LNCaP clone FGC (cell line): ENCODE measurements at regions not wholly inside any gene's neighbourhood (a gene's known extent, or its start where the extent isn't known, plus 50 kb on each side); places are given as distances from the start of the nearest gene placed in this dataset.

ENCODE experiments used
- DNase-seq: peaks from one replicate; pipeline ENCODE4 v3.0.0-alpha.2; 2011; ENCODE audit warnings: low read depth
- H3K4me3 ChIP-seq: 2 replicates; pipeline ENCODE4 v1.5.1; 2011; ENCODE audit warnings: mild to moderate bottlenecking, low read depth, low read length, control low read depth
- TF ChIP-seq, protein P1 (sequence below): IDR thresholded peaks from 2 replicates; pipeline ENCODE4 v1.5.1; 2012; ENCODE audit warnings: mild to moderate bottlenecking; ENCODE audit not compliant: control insufficient read depth, insufficient read depth; ENCODE audit errors: extremely low read depth

DNA sequence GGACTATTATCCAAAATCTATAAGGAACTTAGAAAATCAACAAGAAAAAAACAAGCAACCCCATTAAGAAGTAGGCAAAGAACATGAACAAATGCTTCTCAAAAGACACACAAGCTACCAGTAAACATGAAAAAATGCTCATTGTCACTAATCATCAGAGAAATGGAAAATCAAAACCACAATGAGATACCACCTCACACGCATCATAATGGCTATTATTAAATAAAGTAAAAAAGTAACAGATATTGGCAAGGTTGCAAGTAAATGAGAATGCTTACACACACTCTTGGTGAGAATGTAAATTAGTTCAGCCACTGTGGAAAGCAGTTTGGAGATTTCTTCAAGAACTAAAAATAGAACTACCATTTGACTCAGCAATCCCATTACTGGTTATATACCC is 167.0 kb upstream of the DMRTA1 start:
- no peak for DNase-seq
- no peak overlapping the region for H3K4me3 ChIP-seq
- TF ChIP-seq, protein P1, sequence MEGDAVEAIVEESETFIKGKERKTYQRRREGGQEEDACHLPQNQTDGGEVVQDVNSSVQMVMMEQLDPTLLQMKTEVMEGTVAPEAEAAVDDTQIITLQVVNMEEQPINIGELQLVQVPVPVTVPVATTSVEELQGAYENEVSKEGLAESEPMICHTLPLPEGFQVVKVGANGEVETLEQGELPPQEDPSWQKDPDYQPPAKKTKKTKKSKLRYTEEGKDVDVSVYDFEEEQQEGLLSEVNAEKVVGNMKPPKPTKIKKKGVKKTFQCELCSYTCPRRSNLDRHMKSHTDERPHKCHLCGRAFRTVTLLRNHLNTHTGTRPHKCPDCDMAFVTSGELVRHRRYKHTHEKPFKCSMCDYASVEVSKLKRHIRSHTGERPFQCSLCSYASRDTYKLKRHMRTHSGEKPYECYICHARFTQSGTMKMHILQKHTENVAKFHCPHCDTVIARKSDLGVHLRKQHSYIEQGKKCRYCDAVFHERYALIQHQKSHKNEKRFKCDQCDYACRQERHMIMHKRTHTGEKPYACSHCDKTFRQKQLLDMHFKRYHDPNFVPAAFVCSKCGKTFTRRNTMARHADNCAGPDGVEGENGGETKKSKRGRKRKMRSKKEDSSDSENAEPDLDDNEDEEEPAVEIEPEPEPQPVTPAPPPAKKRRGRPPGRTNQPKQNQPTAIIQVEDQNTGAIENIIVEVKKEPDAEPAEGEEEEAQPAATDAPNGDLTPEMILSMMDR: no peak

DNA sequence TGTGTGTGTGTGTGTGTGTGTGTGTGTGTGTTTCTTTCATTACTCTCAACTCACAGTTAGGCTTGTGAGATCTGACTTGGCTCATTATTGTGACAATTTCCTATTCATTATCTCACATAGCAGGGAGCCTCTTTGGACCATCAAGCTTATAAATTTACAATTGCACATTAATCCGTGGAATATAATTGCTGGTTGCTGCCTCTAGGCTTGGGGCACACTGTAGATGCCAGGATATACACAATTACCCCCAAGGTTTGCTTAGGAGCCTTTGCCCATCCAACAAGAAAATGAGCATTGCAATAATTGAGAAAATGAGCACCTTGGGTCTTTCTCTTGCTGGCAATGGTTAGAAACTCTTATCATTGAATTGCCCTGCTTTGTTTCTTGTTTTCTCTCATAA is 161.6 kb upstream of the DMRTA1 start:
- TF ChIP-seq, protein P1: no peak
- DNase-seq: no peak
- no peak overlapping the region for H3K4me3 ChIP-seq

DNA sequence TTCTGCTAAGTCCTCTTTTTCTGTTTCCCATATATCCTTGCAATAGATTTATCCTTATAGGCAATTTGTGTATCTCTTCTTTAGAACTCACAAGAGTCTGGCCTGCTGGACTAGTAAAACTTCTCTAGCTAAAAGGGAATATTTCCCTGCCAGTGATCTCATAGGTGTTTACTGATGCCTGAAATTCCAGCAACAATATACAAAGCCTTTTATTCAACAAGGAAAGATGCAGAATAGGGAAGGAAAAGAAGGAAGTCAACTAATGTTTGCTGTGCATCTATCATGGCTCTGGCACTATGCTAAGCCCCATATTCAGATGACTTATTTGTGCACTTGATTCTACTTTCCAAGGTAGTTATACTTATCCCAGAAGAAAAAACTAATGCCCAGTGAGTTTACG is 160.0 kb upstream of the DMRTA1 start:
- TF ChIP-seq, protein P1: no peak
- H3K4me3 ChIP-seq: no peak overlapping the region
- DNase-seq: no peak

DNA sequence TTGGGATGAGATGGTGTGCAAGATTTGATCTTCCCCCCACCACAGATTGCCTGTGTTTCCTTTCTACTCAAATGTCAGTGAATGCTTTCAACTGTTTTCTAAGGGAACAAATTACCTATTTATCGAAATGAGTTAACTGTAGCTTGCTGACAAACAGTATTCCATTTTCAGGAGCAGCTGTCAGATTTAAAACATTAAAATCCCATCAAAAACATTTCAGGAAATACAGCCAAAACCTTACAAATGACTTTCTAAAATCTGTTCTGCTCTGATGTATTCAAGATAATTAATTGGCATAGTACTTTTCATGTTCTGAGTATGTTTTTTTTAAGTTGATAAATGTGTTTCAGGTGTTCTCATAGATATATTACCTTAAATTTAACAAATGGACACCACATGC is 158.0 kb upstream of the DMRTA1 start:
- DNase-seq: no peak
- TF ChIP-seq, protein P1: no peak
- no peak overlapping the region for H3K4me3 ChIP-seq

DNA sequence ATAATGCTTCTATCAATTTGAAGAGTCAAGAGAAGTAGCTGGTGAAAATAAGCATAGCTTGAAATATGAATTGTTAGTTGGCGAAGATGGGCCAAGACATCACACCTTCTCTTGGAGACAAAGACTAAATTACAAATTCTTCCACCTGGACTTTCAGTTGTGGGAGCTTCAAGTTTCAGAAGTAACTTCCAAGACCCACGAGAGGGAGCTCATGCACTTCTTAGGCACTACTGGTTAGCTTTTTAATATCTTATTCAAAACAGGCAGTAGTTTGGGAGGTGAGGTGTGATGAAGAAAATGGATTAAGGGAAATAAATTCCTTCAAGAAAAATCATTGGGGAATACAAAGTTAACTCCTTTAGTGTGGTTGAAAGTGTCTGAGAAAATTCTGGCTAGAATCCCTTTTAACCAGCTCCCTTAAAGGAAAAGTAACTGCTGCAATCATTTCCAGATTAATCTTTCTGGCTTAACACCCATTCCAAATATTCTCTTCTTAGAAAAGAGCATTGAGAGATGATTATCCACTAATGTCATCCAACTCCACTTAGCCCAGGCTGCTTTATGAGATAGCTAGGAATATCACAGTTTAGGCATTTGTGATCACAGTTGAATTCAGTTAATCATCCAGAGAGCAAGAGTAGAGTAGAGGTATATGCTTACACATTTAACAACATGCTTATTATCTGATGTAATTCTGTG is 139.5 kb upstream of the DMRTA1 start:
- no peak overlapping the region for H3K4me3 ChIP-seq
- DNase-seq: peak; percentile 63
- TF ChIP-seq, protein P1: peak; percentile 73

DNA sequence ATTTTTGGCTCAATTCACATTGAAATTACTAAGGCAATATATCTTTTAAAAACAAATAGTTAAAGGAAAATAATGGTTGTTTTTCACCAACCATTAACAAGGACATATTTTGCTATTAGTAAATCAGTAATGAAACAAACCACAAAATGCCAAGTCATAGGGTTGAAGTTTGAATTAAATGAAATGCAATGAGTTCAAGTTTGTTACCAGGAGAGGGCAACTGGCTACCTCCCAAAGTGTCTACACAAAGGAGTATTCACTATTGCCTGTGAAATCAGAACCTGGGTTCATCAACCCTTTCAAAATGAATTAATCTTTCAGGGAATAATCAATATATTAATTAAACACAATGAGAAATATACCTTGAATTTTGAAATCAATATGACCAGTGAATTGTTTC is 138.4 kb upstream of the DMRTA1 start:
- TF ChIP-seq, protein P1: 0 out of 2 replicates have a peak, but pooled peaks have one; percentile 4
- H3K4me3 ChIP-seq: no peak overlapping the region
- DNase-seq: no peak

DNA sequence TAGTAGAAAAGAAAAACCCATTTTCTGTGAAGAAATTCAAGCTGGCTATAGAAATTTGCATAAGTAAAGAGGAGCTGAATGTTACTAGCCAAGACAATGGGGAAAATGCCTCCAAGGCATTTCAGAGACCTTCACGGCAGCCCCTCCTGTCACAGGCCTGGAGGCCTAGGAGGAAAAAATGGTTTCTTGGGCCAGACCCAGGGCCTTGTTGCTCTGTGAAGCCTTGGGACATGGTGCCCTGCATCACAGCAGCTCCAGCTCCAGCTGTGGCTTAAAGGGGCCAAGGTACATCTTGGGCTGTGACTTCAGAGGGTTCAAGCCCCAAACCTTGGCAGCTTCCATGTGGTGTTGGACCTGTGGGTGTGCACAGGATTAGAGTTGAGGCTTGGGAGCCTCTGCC is 130.0 kb upstream of the DMRTA1 start:
- TF ChIP-seq, protein P1: no peak
- DNase-seq: no peak
- H3K4me3 ChIP-seq: no peak overlapping the region
